ENCODE measurements at regions not wholly inside any gene's neighbourhood (a gene's known extent, or its start where the extent isn't known, plus 50 kb on each side); places are given as distances from the start of the nearest gene placed in this dataset.

GRCh38 chr18:1965016-1965415 is 606.3 kb downstream of the METTL4 start:
- Histone ChIP-seq H3K27ac (no peak overlapping the region), H3K36me3 (no peaks in the 10 kb centered on the region), H3K9me3 (no peaks in the 10 kb centered on the region), H3K27me3 (no peaks in the 10 kb centered on the region), H3K4me3 (no peak overlapping the region), H3K4me1 (no peaks in the 10 kb centered on the region)
- intact Hi-C loops (cut with DNase I), result no loop called here
- no peak for TF ChIP-seq POLR2AphosphoS5 (IDR thresholded peaks at IDR 0.05; ENCODE audit: insufficient read depth in 1 of 2, low read depth in 1 of 2)
- no peak for TF ChIP-seq CTCF (IDR thresholded peaks at IDR 0.05)
- no peak for TF ChIP-seq POLR2A (IDR thresholded peaks at IDR 0.05)
- DNase-seq (ENCODE audit: extremely low spot score in 2 of 2), result no peak

- no peaks in the 10 kb centered on the region for H3K4me1 ChIP-seq
- H3K27me3 ChIP-seq, result no peaks in the 10 kb centered on the region
- H3K27ac ChIP-seq, result no peak overlapping the region
- DNase-seq (ENCODE audit: extremely low spot score in 2 of 2), result no peak
- no peak overlapping the region for H3K4me3 ChIP-seq
- intact Hi-C loops (cut with DNase I), result no loop called here
- no peaks in the 10 kb centered on the region for H3K36me3 ChIP-seq
- TF ChIP-seq CTCF (IDR thresholded peaks at IDR 0.05) (no peak), POLR2A (IDR thresholded peaks at IDR 0.05) (no peak), POLR2AphosphoS5 (IDR thresholded peaks at IDR 0.05; ENCODE audit: insufficient read depth in 1 of 2, low read depth in 1 of 2) (no peak)
- H3K9me3 ChIP-seq, result no peaks in the 10 kb centered on the region
These were observed 605.8 kb downstream of the METTL4 start for GRCh38 chr18:1965541-1965940.

- Histone ChIP-seq H3K27ac (no peak overlapping the region), H3K9me3 (no peaks in the 10 kb centered on the region), H3K36me3 (no peaks in the 10 kb centered on the region), H3K27me3 (no peaks in the 10 kb centered on the region), H3K4me1 (no peaks in the 10 kb centered on the region), H3K4me3 (no peak overlapping the region)
- DNase-seq (ENCODE audit: extremely low spot score in 2 of 2), result no peak
- intact Hi-C loops (cut with DNase I), result no loop called here
- no peak for TF ChIP-seq POLR2AphosphoS5 (IDR thresholded peaks at IDR 0.05; ENCODE audit: insufficient read depth in 1 of 2, low read depth in 1 of 2)
- TF ChIP-seq CTCF (IDR thresholded peaks at IDR 0.05), result no peak
- no peak for TF ChIP-seq POLR2A (IDR thresholded peaks at IDR 0.05)
These were observed 602.4 kb downstream of the METTL4 start for GRCh38 chr18:1968801-1969498.

- intact Hi-C loops (cut with DNase I), result no loop called here
- no peak for DNase-seq (ENCODE audit: extremely low spot score in 2 of 2)
- no peaks in the 10 kb centered on the region for H3K36me3 ChIP-seq
- TF ChIP-seq POLR2A (IDR thresholded peaks at IDR 0.05) (no peak), CTCF (IDR thresholded peaks at IDR 0.05) (no peak), POLR2AphosphoS5 (IDR thresholded peaks at IDR 0.05; ENCODE audit: insufficient read depth in 1 of 2, low read depth in 1 of 2) (no peak)
- no peaks in the 10 kb centered on the region for H3K4me1 ChIP-seq
- no peaks in the 10 kb centered on the region for H3K9me3 ChIP-seq
- H3K27me3 ChIP-seq, result no peaks in the 10 kb centered on the region
- H3K27ac ChIP-seq, result no peak overlapping the region
- no peak overlapping the region for H3K4me3 ChIP-seq
These were observed 594.8 kb downstream of the METTL4 start for GRCh38 chr18:1976484-1976883.

GRCh38 chr18:1982056-1982455 is 589.2 kb downstream of the METTL4 start:
- H3K27ac ChIP-seq, result no peak overlapping the region
- no peaks in the 10 kb centered on the region for H3K36me3 ChIP-seq
- DNase-seq (ENCODE audit: extremely low spot score in 2 of 2), result no peak
- TF ChIP-seq POLR2A (IDR thresholded peaks at IDR 0.05) (no peak), POLR2AphosphoS5 (IDR thresholded peaks at IDR 0.05; ENCODE audit: insufficient read depth in 1 of 2, low read depth in 1 of 2) (no peak), CTCF (IDR thresholded peaks at IDR 0.05) (no peak)
- intact Hi-C loops (cut with DNase I), result no loop called here
- H3K4me1 ChIP-seq, result no peaks in the 10 kb centered on the region
- no peaks in the 10 kb centered on the region for H3K27me3 ChIP-seq
- H3K4me3 ChIP-seq, result no peak overlapping the region
- H3K9me3 ChIP-seq, result no peaks in the 10 kb centered on the region
